ENCODE measurements at regions not wholly inside any gene's neighbourhood (a gene's known extent, or its start where the extent isn't known, plus 50 kb on each side); places are given as distances from the start of the nearest gene placed in this dataset.

- intact Hi-C loops (cut with DNase I), result no loop called here
- H3K27ac ChIP-seq, result no peak overlapping the region
- H3K36me3 ChIP-seq, result no peaks in the 10 kb centered on the region
- H3K4me3 ChIP-seq, result no peak overlapping the region
- TF ChIP-seq, protein P1, sequence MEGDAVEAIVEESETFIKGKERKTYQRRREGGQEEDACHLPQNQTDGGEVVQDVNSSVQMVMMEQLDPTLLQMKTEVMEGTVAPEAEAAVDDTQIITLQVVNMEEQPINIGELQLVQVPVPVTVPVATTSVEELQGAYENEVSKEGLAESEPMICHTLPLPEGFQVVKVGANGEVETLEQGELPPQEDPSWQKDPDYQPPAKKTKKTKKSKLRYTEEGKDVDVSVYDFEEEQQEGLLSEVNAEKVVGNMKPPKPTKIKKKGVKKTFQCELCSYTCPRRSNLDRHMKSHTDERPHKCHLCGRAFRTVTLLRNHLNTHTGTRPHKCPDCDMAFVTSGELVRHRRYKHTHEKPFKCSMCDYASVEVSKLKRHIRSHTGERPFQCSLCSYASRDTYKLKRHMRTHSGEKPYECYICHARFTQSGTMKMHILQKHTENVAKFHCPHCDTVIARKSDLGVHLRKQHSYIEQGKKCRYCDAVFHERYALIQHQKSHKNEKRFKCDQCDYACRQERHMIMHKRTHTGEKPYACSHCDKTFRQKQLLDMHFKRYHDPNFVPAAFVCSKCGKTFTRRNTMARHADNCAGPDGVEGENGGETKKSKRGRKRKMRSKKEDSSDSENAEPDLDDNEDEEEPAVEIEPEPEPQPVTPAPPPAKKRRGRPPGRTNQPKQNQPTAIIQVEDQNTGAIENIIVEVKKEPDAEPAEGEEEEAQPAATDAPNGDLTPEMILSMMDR (IDR thresholded peaks at IDR 0.05), result no peak
- TF ChIP-seq EP300 (IDR thresholded peaks at IDR 0.05) (no peak), POLR2A (IDR thresholded peaks at IDR 0.05) (no peak)
- H3K27me3 ChIP-seq, result no peaks in the 10 kb centered on the region
- 59 to 70% (median 69%) methylated on average over 1 of the region's 1 CpG for WGBS, 3 donors
- H3K9me3 ChIP-seq, result no peaks in the 10 kb centered on the region
- H3K4me1 ChIP-seq (ENCODE audit: insufficient read depth), result peaks cover 6% of the 10 kb centered on the region
- no peak for DNase-seq
These were observed 647.0 kb downstream of the TDRD15 start for GRCh38 chr2:21770787-21771186.

- no peaks in the 10 kb centered on the region for H3K9me3 ChIP-seq
- DNase-seq, result no peak
- H3K27ac ChIP-seq, result no peak overlapping the region
- TF ChIP-seq EP300 (IDR thresholded peaks at IDR 0.05) (no peak), POLR2A (IDR thresholded peaks at IDR 0.05) (no peak)
- TF ChIP-seq, protein P1 (IDR thresholded peaks at IDR 0.05), result no peak
- 18 to 45% (median 37%) methylated on average over 1 of the region's 1 CpG for WGBS, 3 donors
- intact Hi-C loops (cut with DNase I), result no loop called here
- H3K36me3 ChIP-seq, result no peaks in the 10 kb centered on the region
- no peaks in the 10 kb centered on the region for H3K27me3 ChIP-seq
- H3K4me3 ChIP-seq, result no peak overlapping the region
- peaks cover 6% of the 10 kb centered on the region for H3K4me1 ChIP-seq (ENCODE audit: insufficient read depth)
These were observed 648.9 kb downstream of the TDRD15 start for GRCh38 chr2:21772624-21773023.

DNA sequence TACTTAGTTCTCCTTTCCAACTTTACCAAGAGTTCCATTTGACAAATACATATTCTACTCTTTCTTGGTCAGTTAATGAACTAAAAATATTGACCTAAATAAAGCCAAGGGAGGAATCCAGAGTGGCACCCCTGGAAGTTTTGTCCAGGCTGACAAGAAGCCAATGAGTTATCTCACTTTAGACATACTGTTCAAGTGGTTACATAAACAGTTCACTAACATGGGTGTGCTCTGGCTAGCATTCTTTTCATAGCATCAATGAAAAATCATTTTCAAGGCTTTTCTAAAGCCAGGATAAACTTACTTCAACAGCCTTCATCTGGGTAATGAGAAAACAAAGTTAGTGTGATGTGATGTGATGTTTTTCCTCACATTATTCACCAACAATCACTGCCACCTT lies 649.4 kb downstream of the TDRD15 start:
- DNase-seq, result no peak
- H3K27ac ChIP-seq, result no peak overlapping the region
- peaks cover 6% of the 10 kb centered on the region for H3K4me1 ChIP-seq (ENCODE audit: insufficient read depth)
- H3K4me3 ChIP-seq, result no peak overlapping the region
- no peaks in the 10 kb centered on the region for H3K27me3 ChIP-seq
- intact Hi-C loops (cut with DNase I), result no loop called here
- no peaks in the 10 kb centered on the region for H3K9me3 ChIP-seq
- no peak for TF ChIP-seq EP300 (IDR thresholded peaks at IDR 0.05)
- TF ChIP-seq, protein P1 (IDR thresholded peaks at IDR 0.05), result no peak
- no peak for TF ChIP-seq POLR2A (IDR thresholded peaks at IDR 0.05)
- H3K36me3 ChIP-seq, result no peaks in the 10 kb centered on the region

DNA sequence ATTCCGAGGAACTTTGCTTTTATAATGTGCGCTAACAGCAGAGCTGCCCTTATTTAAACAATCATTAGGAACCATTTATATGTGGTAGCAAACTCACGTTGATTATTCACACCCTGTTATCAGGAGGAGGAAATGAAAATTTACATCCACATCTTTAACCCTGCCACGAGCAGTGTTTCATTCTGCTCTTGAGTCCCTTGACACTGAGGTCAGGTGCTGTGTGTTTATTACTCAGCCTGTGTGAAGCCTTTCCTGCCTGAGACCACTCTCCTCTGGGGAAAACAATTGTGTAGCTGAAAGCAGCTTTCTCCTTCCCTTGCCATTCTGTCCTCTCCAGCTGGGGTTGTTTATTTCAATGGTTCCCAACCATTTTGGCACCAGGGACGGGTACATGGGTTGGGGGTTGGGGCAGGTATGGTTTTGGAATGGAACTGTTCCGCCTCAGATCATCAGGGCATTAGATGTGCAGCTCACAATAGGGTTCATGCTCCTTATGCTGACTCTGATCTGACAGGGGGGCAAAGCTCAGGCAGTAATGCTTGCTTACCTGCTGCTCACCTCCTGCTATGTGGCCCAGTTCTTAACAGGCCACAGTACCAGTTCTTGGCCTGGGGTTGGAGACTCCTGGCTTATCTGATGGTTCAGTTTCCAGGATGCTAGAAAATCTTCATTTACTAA lies 651.1 kb downstream of the TDRD15 start:
- Histone ChIP-seq H3K36me3 (no peaks in the 10 kb centered on the region), H3K4me1 (ENCODE audit: insufficient read depth) (peaks cover 6% of the 10 kb centered on the region), H3K27ac (no peak overlapping the region), H3K27me3 (no peaks in the 10 kb centered on the region), H3K9me3 (no peaks in the 10 kb centered on the region), H3K4me3 (no peak overlapping the region)
- TF ChIP-seq POLR2A (IDR thresholded peaks at IDR 0.05), result no peak
- TF ChIP-seq, protein P1 (IDR thresholded peaks at IDR 0.05), result no peak
- no peak for TF ChIP-seq EP300 (IDR thresholded peaks at IDR 0.05)
- WGBS, 3 donors, result 35 to 41% (median 35%) methylated on average over 6 of the region's 6 CpGs
- intact Hi-C loops (cut with DNase I), result no loop called here
- no peak for DNase-seq

All from ovary (tissue), 7 donors.